Stimulated activated CD4-positive, alpha-beta T cell treated with anti-CD3 and anti-CD28 coated beads, Interleukin-4, amount 100 ng/mL, for 4 hours (primary cell): ENCODE measurements at regions not wholly inside any gene's neighbourhood (a gene's known extent, or its start where the extent isn't known, plus 50 kb on each side); places are given as distances from the start of the nearest gene placed in this dataset.

Source experiments
- DNase-seq, 2 experiments: peaks; one replicate each; pipeline ENCODE4 v3.0.0-alpha.2; 2020

DNA sequence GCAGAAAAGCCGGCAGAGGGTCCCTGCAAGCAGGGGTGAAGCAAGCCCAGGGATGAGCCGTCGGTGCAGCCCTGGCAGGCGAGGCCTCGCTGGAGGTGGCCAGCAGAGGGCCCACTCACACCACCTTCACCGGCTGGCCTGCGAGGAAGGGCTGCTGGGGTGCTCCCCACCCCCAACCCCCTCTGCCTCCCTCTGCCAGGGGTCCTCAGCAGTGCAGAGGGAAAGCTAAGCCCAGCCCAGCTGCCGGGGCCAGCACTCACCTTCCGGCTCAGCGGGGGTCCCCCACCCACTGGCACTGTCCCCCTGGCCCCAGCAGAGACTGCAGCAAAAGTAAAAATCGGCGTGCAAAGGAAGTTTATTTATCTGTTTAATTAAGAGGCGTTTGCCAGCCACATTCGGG lies 113.4 kb downstream of the ENGASE start:
- DNase-seq = no peak

DNA sequence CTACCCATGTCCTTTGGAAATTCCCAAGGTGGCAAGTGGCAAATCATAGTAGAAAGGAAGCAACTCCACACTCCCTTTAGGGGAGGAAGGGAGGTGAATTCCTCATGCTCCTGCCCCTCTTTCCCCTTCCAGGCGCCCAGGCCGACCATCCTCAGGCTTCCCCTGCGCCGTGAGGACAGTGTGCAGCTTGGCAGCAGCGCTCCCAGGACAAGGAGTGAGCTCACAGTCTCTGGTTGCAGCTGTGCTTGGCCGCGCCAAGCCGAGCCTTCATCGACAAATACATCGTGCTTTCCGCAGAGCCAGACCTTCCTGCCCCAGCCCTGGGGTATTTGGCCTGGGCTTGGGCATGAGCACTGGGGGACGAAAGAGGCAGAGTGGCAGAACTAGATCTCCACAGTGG lies 112.6 kb downstream of the ENGASE start:
- no peak for DNase-seq

DNA sequence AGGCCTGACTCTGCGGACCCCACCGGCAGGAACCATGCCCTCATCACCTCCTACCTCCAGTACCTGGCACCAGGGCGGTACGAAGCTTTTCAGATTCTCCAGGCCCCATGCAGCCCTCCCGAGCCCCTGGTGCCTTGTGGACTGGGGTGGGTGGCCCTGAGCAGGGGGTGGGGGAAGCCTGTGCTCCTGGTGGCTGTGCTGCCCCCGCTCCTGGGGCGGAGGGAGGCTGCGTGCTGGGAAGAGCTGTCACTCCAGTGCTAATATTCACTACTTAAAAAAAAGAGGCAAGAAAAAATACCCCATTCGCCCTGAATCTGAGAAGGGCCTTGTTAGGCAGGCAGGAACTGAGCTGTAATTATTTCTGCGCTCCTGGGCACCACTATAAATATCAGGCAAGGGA lies 111.8 kb downstream of the ENGASE start:
- no peak for DNase-seq

- no peak for DNase-seq
These were observed 111.0 kb downstream of the ENGASE start for GRCh38 chr17:79185671-79186070.

GRCh38 chr17:79184219-79184618 lies 109.6 kb downstream of the ENGASE start:
- no peak for DNase-seq

- DNase-seq = no peak
These were observed 108.9 kb downstream of the ENGASE start for GRCh38 chr17:79183293-79184158.

DNA sequence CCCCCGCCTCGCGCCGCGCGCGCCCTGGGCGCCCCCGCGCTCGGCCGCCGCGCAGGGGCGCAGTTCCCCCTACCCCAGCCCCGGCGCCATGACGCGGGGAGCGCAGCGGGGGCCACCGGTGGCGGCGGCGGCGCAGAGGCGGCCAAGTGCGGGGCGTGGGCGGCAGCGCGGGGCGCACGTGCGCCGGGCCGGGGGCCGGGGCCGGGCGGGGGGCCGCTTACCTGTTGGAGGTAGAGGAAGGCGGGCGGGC lies 108.3 kb downstream of the ENGASE start:
- no peak for DNase-seq

GRCh38 chr17:79182176-79183042 lies 107.8 kb downstream of the ENGASE start:
- DNase-seq = no peak

DNA sequence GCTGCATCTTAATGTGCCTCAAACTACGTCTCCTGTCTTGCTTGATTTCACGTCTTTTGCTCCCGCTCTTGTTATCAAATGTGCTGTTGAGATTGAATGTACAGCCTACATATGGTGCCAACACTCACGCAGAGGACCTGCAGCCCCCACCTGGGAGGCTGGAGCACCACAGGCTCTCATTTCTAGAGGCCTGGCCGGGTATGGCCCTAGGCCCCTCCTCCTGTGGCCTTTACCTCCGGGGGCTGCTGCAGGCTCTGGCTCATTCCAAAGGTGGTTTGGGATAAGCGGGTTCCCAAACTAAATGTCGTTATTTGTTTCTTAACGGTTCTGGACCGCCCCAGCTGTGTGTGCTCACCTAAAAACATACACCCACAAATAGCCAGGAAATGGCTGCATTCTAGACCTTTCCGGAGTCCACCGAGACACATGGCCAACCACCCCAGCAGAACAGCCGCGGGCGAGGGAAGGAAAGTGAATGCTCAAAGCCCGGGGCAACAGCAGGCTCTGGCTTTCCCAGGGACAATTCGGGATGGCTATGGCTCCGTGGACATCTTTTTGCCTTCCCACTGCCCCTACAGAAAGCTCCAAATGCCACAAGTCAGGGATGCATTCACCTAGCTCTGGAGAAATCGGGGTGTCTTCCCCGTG lies 105.9 kb downstream of the ENGASE start:
- DNase-seq = no peak

- DNase-seq = no peak
These were observed 104.7 kb downstream of the ENGASE start for GRCh38 chr17:79179334-79179733.

- no peak for DNase-seq
These were observed 103.3 kb downstream of the ENGASE start for GRCh38 chr17:79177877-79178276.

GRCh38 chr17:79176792-79177601 lies 102.4 kb downstream of the ENGASE start:
- no peak for DNase-seq

DNA sequence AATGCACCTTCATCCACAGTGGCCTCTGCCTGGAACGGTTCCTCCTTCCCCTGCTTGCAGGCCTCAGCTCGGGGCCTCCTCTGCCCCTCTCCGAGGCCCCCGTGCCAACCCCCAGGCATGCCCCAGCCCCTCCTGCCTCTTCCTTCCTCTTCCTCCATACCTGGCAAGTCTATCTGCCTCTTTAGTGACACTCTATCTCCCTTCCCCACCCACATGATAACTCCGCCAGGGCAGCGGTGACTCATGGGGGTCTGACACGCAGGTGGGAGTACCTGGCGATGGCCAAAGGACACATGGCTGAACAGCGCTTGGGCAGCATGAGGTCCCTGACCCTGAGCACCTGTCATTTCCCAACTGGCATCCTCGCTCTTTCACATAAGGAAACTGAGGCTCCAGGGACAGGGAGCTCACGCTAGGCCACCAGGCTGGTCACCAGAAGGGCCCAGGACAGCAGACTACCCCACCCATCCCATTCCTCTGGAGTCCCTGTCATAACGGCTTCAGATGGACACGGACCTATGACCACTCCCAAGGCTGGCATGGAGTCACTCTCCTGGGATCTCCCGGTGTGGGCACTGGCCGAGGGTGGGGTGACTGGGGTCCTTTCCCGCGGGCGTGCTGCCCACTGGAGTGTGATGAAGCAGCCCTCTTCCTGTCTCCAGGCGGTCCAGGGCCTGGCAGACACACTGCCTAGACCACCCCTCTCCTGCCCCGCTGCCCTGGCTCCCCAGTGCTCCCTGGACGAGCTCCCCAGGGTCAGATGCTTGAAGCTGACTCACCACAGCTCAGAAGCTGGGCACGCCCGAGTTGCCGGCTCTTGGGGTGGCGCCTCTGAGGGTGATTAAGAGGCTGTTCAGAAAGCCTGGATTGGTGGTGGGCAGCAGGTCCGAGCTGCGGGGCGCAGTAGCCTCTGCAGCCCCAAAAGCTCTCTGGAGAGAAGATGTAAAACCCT lies 100.6 kb downstream of the ENGASE start:
- DNase-seq = no peak

- no peak for DNase-seq
These were observed 99.7 kb downstream of the ENGASE start for GRCh38 chr17:79174193-79174765.

DNA sequence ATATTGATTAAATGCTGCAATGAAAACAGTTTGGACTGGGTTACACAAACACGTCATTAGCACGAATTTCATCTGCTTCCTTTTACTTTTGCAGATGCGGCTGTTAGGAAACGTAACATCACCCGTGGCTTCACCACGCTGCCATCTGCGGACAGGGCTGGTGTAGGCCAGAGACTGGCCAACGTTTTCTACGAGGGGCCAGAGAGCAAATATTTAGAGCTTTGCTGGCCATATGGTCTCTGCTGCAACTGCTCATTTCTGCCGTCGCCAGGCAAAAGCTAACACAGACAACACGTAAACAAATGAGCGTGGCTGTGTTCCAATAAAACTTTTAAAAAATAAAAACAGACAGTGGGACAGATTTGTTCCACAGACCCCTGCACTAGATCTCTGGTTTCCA lies 96.6 kb downstream of the ENGASE start:
- DNase-seq = no peak

- no peak for DNase-seq
These were observed 95.2 kb downstream of the ENGASE start for GRCh38 chr17:79169861-79170260.

DNA sequence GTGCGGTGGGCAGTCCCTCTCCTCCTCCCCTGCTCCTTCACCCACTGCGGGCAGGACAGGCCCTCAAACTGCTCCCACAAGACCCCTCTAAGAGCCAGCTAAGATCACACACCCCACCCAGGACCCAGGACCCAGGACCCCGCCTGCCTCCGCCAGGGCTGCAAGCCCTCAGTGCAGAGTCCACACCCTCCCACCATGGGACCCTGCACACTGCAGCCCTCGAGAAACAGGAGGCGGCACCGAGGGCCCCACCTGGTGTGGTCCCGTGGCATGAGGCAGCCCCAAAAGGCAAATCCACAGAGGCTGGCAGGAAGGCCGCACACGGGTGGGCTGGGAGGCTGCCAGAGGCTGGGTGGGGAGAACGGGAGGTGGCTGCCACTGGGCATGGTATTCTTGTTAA lies 94.7 kb downstream of the ENGASE start:
- no peak for DNase-seq

DNA sequence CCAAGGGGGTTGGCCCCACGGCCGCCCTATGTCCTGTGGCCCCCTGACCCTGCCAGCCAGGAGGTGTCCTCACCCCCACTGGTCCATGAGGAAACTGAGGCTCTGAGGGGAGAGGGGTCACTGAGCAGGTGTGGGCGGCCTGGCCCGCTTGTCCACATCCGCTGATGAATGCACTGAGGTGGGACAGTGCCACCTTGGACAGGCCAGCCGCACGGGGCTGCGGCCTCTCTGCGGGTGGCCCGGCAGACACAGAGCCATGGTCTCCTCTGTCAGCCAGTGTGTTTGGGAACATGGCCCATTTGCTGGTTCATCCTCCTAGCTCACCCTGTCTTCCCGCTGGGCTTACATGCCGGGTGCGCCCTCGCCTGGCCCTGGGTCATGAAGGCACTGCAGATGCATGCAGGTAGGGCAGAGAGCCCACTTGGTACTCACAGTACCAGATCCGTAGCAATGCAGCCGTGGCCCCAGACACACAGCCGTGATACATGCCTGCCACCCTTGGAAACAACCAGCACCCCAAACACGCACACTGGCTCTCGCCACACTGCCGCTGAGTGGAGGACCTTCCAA lies 93.9 kb downstream of the ENGASE start:
- DNase-seq = no peak

DNA sequence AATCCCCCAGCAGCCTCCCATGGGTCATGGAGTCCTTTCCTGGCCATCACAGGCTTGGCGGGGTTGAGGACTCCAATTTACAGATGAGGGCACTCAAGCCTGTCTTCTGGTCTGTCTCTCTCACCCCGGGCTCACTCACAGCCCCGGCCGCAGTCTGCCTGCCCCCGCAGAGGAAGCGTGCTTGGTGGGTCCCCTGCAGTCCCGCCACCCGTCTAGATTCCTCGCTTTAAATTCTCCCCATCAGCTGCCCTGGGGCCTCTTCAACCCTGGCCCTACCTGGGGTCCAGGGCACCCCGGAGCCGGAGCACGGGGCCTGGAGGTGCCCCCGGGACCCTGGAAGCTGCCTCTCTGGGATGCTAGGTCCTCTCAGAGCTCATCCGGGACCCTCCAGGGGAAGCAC lies 92.9 kb downstream of the ENGASE start:
- no peak for DNase-seq

GRCh38 chr17:79165756-79166473 lies 91.3 kb downstream of the ENGASE start:
- no peak for DNase-seq
